KMS-11 (cell line): ENCODE measurements at regions not wholly inside any gene's neighbourhood (a gene's known extent, or its start where the extent isn't known, plus 50 kb on each side); places are given as distances from the start of the nearest gene placed in this dataset.

Source experiments
- H2AFZ ChIP-seq: fragments of 200-600 bp; sonication (generic); 2 replicates; pipeline ENCODE4 v1.6.1; 2016; ENCODE audit warnings: antibody characterized with exemption, mixed run types, low read depth
- H3K27ac ChIP-seq: fragments of 200-600 bp; sonication (generic); 2 replicates; pipeline ENCODE4 v1.6.1; 2016; ENCODE audit warnings: mild to moderate bottlenecking, mixed run types
- H3K27me3 ChIP-seq: fragments of 200-600 bp; sonication (generic); 2 replicates; pipeline ENCODE4 v1.6.1; 2017; ENCODE audit warnings: mild to moderate bottlenecking, low read depth, mixed run types, moderate library complexity; ENCODE audit not compliant: insufficient read depth
- H3K36me3 ChIP-seq: fragments of 200-600 bp; sonication (generic); 2 replicates; pipeline ENCODE4 v1.6.1; 2017; ENCODE audit warnings: mild to moderate bottlenecking, mixed run types; ENCODE audit not compliant: insufficient read depth
- H3K4me1 ChIP-seq: fragments of 200-600 bp; sonication (generic); 2 replicates; pipeline ENCODE4 v1.6.1; 2016; ENCODE audit warnings: mild to moderate bottlenecking, low read depth, mixed run types; ENCODE audit not compliant: poor library complexity, severe bottlenecking
- H3K4me2 ChIP-seq: fragments of 200-600 bp; sonication (generic); 2 replicates; pipeline ENCODE4 v1.7.0; 2016; ENCODE audit warnings: mild to moderate bottlenecking, mixed run types
- H3K4me3 ChIP-seq: fragments of 200-600 bp; sonication (generic); IDR thresholded peaks from 2 replicates; pipeline ENCODE4 v1.6.1; 2017; ENCODE audit warnings: low read depth, low read length, mixed read lengths; ENCODE audit not compliant: insufficient read depth
- H3K79me2 ChIP-seq: fragments of 200-600 bp; sonication (generic); 2 replicates; pipeline ENCODE4 v1.6.1; 2016; ENCODE audit warnings: low read depth, mixed run types; ENCODE audit not compliant: insufficient read depth
- H3K9ac ChIP-seq: fragments of 200-600 bp; sonication (generic); 2 replicates; pipeline ENCODE4 v1.6.1; 2016; ENCODE audit warnings: mild to moderate bottlenecking, mixed run types
- H4K20me1 ChIP-seq: fragments of 200-600 bp; sonication (generic); 2 replicates; pipeline ENCODE4 v1.6.1; 2016; ENCODE audit warnings: mild to moderate bottlenecking, mixed run types; ENCODE audit not compliant: insufficient read depth
- TF ChIP-seq, protein P1 (sequence below): fragments of 200-600 bp; sonication (generic); conservative IDR thresholded peaks from 2 replicates; pipeline ENCODE4 v1.6.1; 2017; ENCODE audit warnings: low read depth, mild to moderate bottlenecking, antibody characterized with exemption, low read length, moderate library complexity, mixed read lengths

DNA sequence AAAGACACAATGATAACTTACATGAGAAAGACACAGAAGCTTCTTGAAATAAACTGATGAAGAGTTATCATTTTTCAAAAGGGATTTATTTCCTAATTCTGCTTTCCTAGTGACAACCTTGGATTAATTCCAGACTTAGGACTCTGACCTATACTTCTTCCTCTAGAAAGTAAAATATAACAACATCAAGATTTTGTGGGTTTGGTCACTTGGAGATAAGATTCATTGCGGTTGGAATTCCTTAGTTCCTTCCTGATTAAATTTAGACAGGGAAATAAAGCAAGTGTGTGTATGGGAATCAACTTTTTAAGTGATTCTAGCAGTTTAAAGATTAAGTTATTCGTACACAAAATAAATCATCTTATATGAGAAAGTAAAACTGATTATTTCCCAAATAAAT lies 208.4 kb upstream of the CCDC150 start:
- Histone ChIP-seq H4K20me1 (no peaks in the 10 kb centered on the region), H2AFZ (no peak overlapping the region), H3K36me3 (no peaks in the 10 kb centered on the region), H3K9ac (no peak overlapping the region), H3K27ac (no peak overlapping the region), H3K79me2 (no peaks in the 10 kb centered on the region), H3K27me3 (no peaks in the 10 kb centered on the region), H3K4me2 (no peak overlapping the region), H3K4me3 (no peak overlapping the region), H3K4me1 (no peaks in the 10 kb centered on the region)
- TF ChIP-seq, protein P1, sequence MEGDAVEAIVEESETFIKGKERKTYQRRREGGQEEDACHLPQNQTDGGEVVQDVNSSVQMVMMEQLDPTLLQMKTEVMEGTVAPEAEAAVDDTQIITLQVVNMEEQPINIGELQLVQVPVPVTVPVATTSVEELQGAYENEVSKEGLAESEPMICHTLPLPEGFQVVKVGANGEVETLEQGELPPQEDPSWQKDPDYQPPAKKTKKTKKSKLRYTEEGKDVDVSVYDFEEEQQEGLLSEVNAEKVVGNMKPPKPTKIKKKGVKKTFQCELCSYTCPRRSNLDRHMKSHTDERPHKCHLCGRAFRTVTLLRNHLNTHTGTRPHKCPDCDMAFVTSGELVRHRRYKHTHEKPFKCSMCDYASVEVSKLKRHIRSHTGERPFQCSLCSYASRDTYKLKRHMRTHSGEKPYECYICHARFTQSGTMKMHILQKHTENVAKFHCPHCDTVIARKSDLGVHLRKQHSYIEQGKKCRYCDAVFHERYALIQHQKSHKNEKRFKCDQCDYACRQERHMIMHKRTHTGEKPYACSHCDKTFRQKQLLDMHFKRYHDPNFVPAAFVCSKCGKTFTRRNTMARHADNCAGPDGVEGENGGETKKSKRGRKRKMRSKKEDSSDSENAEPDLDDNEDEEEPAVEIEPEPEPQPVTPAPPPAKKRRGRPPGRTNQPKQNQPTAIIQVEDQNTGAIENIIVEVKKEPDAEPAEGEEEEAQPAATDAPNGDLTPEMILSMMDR, result no peak

DNA sequence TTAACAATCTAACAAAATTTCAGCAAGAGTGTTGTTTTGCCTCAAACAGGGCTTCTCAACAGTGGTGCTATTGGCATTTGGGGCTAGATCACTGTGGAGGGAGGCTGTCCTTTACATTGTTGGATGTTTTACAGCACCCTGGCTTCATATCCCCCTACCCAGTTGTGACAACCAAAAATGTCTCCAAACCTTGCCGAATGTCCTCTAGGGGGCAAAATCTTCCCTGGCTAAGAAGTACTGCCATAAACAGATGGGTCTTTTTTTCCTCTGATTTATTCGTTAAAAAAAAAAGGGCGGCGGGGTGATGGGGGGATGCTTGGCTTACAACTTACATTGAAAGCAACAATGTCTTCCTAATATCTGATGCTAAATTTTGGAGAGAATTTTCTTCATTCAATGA lies 207.6 kb upstream of the CCDC150 start:
- no peaks in the 10 kb centered on the region for H3K4me1 ChIP-seq
- H3K27ac ChIP-seq, result no peak overlapping the region
- no peaks in the 10 kb centered on the region for H3K36me3 ChIP-seq
- no peaks in the 10 kb centered on the region for H3K79me2 ChIP-seq
- no peak overlapping the region for H3K4me3 ChIP-seq
- no peaks in the 10 kb centered on the region for H3K27me3 ChIP-seq
- H4K20me1 ChIP-seq, result no peaks in the 10 kb centered on the region
- H3K9ac ChIP-seq, result no peak overlapping the region
- H3K4me2 ChIP-seq, result no peak overlapping the region
- TF ChIP-seq, protein P1, result peak; percentile 69
- H2AFZ ChIP-seq, result no peak overlapping the region

DNA sequence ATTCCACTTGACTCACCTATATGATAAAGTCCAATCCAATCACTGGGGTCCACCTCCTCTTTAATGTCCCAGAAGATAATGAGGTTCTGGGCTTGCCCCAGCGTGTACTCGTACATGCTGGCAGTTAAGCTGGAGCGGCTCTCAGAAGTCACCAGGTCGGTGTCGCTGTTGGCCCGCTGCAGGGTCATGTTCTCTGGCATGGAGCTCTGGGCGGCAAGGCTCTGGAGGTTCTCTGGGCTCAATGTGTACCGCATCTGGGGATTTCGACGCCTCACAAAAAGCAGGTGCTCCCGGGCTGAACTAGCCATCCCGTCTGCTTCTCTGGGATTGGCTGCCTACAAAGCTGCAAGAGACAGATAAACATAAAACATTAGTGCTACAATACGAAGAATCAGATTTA lies 206.4 kb upstream of the CCDC150 start:
- H3K4me1 ChIP-seq, result no peaks in the 10 kb centered on the region
- H3K27me3 ChIP-seq, result no peaks in the 10 kb centered on the region
- no peaks in the 10 kb centered on the region for H4K20me1 ChIP-seq
- H3K4me2 ChIP-seq, result no peak overlapping the region
- H3K4me3 ChIP-seq, result no peak overlapping the region
- H3K27ac ChIP-seq, result no peak overlapping the region
- H3K79me2 ChIP-seq, result no peaks in the 10 kb centered on the region
- no peaks in the 10 kb centered on the region for H3K36me3 ChIP-seq
- H3K9ac ChIP-seq, result no peak overlapping the region
- TF ChIP-seq, protein P1, result no peak
- H2AFZ ChIP-seq, result no peak overlapping the region

DNA sequence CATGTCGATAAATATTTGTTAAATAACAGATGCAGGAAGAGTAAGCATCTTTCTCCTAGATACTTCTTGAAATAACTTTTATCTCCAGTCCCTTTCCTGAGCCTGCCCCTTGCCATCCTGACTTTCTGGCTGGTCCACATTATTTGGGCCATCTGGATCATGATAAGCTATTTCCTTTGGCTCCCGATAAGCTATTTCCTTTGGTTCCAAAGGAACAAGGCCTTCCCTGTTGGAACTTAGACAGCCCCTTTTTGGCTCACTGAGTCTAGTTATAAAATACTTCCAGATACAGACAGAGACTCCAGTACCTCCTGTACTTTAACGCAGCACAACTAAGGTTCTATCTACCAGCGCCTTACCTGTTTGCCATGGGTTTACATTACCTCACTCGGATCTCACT lies 205.3 kb upstream of the CCDC150 start:
- H3K36me3 ChIP-seq, result no peaks in the 10 kb centered on the region
- H4K20me1 ChIP-seq, result no peaks in the 10 kb centered on the region
- no peak overlapping the region for H2AFZ ChIP-seq
- no peaks in the 10 kb centered on the region for H3K4me1 ChIP-seq
- TF ChIP-seq, protein P1, result no peak
- no peak overlapping the region for H3K4me3 ChIP-seq
- no peak overlapping the region for H3K4me2 ChIP-seq
- no peak overlapping the region for H3K9ac ChIP-seq
- H3K79me2 ChIP-seq, result no peaks in the 10 kb centered on the region
- no peaks in the 10 kb centered on the region for H3K27me3 ChIP-seq
- H3K27ac ChIP-seq, result no peak overlapping the region
